GM18508 (cell line): ENCODE measurements at regions not wholly inside any gene's neighbourhood (a gene's known extent, or its start where the extent isn't known, plus 50 kb on each side); places are given as distances from the start of the nearest gene placed in this dataset.
"Not testable (repeated sequence)": the region's sequence is repeated elsewhere in the genome, so short reads cannot be mapped to it uniquely, and the experiment has no call there.

Source experiments
- ATAC-seq: cut with Tn5 transposase; IDR thresholded peaks from one replicate; pipeline ENCODE4 v1.9.1; 2021; ENCODE audit warnings: moderate number of reproducible peaks; ENCODE audit not compliant: insufficient read depth, unreplicated experiment

- not testable (repeated sequence) for ATAC-seq
Measured at GRCh38 chr2:216746268-216746667, 50.9 kb upstream of the IGFBP5 start.

- ATAC-seq, result no peak
Measured at GRCh38 chr2:216745453-216745852, 50.1 kb upstream of the IGFBP5 start.
